GM21717 (cell line): ENCODE measurements at regions not wholly inside any gene's neighbourhood (a gene's known extent, or its start where the extent isn't known, plus 50 kb on each side); places are given as distances from the start of the nearest gene placed in this dataset.
"Not testable (repeated sequence)": the region's sequence is repeated elsewhere in the genome, so short reads cannot be mapped to it uniquely, and the experiment has no call there.

ENCODE experiments used
- ATAC-seq: cut with Tn5 transposase; IDR thresholded peaks from one replicate; pipeline ENCODE4 v1.9.1; 2021; ENCODE audit warnings: mild to moderate bottlenecking, moderate library complexity; ENCODE audit not compliant: unreplicated experiment

- no peak for ATAC-seq
Observed at GRCh38 chr3:191518861-191519260, 57.9 kb downstream of the PYDC2 start.

GRCh38 chr3:191521055-191521454 is 60.1 kb downstream of the PYDC2 start:
- ATAC-seq, result no peak

- no peak for ATAC-seq
Observed at GRCh38 chr3:191523148-191523547, 62.2 kb downstream of the PYDC2 start.

DNA sequence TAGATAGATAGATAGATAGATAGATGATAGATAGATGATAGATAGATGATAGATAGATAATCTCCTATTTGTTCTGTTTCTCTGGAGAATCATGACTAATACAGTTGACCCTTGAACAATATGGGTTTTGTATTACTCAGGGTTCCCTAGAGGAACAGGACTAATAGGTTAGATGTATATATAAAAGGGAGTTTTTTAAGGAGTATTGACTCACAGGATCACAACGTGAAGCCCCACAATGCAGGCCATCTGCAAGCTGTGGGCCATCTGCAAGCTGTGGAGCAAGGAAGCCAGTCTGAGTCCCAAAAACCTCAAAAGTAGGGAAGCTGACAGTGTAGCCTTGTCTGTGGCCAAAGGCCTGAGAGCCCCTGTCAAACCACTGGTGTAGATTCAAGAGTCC is 67.6 kb downstream of the PYDC2 start:
- ATAC-seq, result no peak

- no peak for ATAC-seq
Observed at GRCh38 chr3:191529992-191530391, 69.0 kb downstream of the PYDC2 start.

DNA sequence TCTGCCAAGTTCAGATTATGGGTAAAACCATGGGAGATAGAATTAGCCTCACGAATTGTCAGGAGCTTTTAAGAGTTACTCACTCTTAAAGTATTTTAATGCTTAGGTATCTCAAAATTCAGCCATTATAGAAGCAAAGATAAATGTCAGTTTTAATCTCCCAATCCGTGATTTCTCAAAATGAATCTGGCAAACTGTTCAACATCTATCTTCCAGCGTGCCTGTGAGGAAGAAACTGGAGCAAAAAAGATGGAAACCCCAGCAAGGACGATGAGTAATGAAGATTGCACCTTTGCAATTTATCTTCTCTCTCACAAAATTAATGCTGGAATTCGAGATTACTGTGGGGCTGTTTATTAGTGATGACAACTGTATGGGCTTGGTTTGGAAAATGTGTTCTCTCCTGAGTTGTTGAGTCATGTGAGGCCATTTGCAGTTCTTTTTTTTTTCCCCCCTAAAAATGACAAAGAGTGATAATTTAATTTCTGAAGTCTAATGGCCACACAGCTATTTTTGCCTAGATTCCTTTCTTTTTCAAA is 70.5 kb downstream of the PYDC2 start:
- ATAC-seq, result no peak

- ATAC-seq, result no peak
Observed at GRCh38 chr3:191543018-191543417, 82.1 kb downstream of the PYDC2 start.

DNA sequence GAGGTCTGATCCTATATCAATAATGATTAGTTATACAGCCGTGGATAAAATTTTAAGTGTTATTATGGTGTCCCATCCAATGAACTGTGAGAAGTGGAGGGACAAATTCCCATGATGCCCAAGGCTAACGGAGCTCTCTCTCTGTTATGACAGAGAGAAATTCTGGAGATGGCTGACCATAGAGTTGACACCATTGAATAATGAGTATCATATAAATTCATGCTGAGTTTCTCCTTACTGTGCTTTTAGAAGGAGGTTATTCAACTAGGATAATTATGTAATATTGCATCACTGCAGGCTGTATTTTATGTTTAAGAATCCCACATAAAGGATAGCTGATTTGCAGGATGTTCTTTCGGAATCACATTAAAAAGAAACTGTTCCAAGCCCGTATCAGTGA is 82.9 kb downstream of the PYDC2 start:
- ATAC-seq, result no peak

DNA sequence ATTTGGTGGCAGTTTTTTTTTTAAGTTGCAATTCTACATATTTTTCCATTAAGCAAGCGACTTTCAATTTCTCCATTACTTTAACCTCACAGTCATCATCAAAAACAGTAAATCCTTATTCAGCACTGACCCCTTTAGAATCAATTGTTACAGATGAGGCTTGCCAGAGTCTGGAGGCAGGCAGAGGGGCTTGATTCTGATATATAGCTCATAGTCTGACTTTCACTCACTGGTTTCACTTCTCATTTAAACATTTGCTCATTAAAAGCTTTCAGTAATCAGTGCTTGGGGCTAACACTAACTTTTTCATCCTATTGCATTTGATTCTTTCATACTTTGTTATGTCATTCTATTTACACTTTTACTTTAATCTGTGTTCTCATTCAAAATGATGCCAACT is 88.4 kb downstream of the PYDC2 start:
- no peak for ATAC-seq

DNA sequence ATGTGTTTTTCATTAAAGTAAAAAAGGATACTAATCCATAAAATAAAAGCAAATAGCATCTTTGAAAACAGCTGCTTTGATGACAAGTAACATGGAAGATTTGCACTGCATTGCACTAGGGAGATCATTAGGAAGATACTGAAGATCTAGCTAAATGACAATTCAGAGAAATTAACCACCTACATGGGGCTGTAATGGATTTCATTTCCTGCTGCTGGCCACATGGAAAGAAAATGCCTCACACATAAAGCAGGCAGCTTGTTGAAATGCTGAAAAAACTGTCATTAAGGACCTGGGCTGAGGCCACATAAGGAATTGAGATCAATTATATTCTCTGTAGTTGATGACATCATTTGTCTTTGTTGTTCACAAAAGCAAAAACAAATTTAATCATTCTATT is 94.1 kb downstream of the PYDC2 start:
- no peak for ATAC-seq

DNA sequence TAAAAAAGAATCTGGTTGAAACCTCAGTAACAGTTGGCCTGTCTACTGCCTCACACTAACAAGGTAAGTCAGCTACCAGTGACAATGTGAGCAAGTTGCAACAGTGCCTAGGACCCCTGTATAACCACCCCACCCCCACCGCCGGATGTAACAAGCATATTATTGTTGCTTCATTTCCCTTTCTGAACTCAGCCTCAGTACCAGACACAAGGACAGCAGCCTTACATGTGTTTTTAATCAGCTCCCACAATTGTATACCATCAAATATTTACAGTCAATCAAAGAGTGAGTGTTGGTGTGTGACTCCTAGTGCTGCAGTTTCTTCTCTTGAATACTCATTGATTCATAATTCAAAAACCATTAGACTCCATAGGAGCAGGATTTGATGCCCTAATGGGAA is 96.4 kb downstream of the PYDC2 start:
- no peak for ATAC-seq

GRCh38 chr3:191563722-191564121 is 102.8 kb downstream of the PYDC2 start:
- ATAC-seq, result no peak

DNA sequence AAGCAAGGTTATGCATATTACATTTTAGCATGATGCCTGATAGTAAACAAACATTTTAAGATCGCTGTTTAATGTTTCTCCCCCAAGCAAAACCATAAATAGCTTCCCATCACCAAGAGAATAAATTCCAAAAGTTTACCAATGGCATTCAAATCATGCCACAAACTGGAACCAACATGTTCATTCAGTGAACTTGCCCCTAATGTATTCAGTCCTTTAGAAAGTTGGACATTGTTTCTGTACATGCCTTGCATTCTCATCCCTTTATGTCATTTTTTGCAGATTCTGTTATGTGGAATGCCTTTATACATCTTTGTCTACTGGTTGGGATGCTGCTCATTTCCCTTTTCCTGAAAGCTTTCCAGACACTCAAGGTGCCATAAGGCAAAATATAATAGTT is 105.5 kb downstream of the PYDC2 start:
- ATAC-seq, result no peak

DNA sequence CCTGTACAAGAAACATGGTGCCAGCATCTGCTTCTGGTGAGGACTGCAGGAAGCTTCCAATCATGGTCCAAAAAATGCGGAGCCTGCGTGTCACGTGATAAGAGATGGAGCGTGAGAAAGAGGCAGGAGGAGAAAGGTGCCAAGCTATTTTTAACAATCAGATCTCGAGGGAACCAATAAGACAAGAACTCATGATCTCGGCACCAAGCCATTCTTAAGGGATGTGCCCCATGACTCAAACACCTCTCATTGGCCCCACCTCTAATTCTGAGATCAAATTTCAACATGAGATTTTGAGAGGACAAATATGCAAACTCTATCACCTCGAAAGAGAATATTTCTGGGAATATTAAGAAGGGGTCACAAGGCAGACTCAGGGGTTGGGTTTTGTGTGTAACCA is 107.2 kb downstream of the PYDC2 start:
- no peak for ATAC-seq

DNA sequence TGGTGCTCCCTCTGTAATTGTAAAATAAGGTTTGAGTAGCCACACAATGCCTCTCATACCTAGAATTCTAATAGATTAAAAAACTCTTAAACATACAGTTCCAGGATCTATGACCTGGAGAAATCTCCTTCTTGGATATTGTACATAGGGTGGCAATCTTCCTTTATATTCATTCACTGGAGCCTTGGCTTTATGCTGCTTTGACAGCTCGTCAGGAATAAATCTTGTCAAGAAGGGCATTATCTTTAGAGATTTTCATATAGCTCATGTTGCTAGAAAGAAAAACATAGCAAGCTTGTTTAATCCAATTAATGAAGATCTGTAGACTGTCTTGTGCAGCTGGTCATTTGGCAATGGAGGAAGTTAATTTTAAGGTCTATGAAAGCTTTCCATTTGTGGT is 131.1 kb downstream of the PYDC2 start:
- no peak for ATAC-seq

GRCh38 chr3:191593486-191593885 is 132.5 kb downstream of the PYDC2 start:
- no peak for ATAC-seq

DNA sequence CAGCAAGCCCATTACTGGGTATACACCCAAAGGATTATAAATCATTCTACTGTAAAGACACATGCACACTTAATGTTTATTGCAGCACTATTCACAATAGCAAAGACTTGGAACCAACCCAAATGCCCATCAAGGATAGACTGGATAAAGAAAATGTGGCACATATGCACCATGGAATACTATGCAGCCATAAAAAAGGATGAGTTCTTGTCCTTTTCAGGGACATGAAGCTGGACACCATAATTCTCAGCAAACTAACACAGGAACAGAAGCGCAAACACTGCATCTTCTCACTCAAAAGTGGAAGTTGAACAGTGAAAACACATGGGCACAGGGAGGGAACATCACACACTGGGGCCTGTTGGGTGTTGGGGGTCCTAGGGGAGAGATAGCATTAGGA is 154.5 kb downstream of the PYDC2 start:
- not testable (repeated sequence) for ATAC-seq

GRCh38 chr3:191624299-191624698 is 163.3 kb downstream of the PYDC2 start:
- ATAC-seq, result no peak

- ATAC-seq, result no peak
Observed at GRCh38 chr3:191627064-191627463, 166.1 kb downstream of the PYDC2 start.

GRCh38 chr3:191628571-191628970 is 167.6 kb downstream of the PYDC2 start:
- no peak for ATAC-seq

DNA sequence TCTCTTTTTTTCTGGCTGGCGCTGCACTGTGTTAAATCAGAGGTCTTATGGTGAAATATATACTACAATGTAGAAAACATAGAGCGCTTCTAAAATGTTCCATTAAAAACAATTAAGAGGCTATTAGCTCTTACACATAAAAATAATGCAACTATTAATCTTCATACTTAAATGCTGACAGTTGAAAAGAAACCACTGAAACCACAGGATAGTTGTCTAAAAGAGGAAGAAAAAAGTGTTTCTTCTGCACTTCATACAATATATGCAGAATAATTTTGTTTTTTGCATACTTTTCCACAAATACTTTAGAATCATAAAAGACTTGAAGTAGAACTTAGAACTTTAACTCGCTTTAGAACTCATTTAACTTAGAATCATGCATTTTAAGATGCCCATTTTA is 170.5 kb downstream of the PYDC2 start:
- no peak for ATAC-seq

- no peak for ATAC-seq
Observed at GRCh38 chr3:191634902-191635301, 173.9 kb downstream of the PYDC2 start.

- no peak for ATAC-seq
Observed at GRCh38 chr3:191637611-191638010, 176.6 kb downstream of the PYDC2 start.

- ATAC-seq, result no peak
Observed at GRCh38 chr3:191641789-191642188, 180.8 kb downstream of the PYDC2 start.
